ENCODE measurements at regions not wholly inside any gene's neighbourhood (a gene's known extent, or its start where the extent isn't known, plus 50 kb on each side); places are given as distances from the start of the nearest gene placed in this dataset.
A peak's percentile ranks its signal among the peaks of the same experiment; 100 is the strongest.

DNA sequence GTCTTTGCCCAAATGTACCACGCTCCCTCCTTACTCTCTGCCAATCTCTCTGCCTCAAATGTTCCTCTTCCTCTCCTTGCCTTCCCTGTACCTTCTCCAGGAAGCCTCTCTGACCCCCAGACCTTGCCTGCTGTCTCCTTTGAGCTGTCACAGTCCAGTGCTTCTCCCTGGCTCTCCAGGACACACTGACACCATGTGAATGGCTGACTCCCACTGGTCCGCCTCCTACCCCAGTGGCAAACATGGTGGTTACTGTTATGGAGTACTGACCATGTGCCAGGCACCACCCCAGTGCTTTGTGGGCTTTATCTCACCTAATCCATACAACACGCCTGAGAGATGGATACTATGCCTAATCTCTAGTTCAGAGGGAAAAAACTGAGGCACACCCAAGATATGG lies 141.9 kb downstream of the TPRA1 start:
- H3K4me3 ChIP-seq, result no peak overlapping the region
- no peak for DNase-seq (ENCODE audit: low read depth in 1 of 2, low spot score in 1 of 2)
- ATAC-seq, result no peak
- H3K4me2 ChIP-seq, result no peak overlapping the region
- H3K9me3 ChIP-seq, result no peaks in the 10 kb centered on the region
- 36% methylated on average over 3 of the region's 3 CpGs for WGBS (ENCODE audit: missing lambda C conversion rate)
- no peak for FAIRE-seq
- no peaks in the 10 kb centered on the region for H3K4me1 ChIP-seq
- ChIA-PET CTCF (no interaction called here), POLR2A (no interaction called here)
- H3K27ac ChIP-seq, result no peak overlapping the region
- TF ChIP-seq NPAS2 (CRISPR knock-in tag; IDR thresholded peaks at IDR 0.05; ENCODE audit: borderline replicate concordance) (no peak), HDAC2 (IDR thresholded peaks at IDR 0.05) (no peak)
- TF ChIP-seq, protein P1, sequence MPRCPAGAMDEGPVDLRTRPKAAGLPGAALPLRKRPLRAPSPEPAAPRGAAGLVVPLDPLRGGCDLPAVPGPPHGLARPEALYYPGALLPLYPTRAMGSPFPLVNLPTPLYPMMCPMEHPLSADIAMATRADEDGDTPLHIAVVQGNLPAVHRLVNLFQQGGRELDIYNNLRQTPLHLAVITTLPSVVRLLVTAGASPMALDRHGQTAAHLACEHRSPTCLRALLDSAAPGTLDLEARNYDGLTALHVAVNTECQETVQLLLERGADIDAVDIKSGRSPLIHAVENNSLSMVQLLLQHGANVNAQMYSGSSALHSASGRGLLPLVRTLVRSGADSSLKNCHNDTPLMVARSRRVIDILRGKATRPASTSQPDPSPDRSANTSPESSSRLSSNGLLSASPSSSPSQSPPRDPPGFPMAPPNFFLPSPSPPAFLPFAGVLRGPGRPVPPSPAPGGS (IDR thresholded peaks at IDR 0.05), result no peak
- TF ChIP-seq, protein P2, sequence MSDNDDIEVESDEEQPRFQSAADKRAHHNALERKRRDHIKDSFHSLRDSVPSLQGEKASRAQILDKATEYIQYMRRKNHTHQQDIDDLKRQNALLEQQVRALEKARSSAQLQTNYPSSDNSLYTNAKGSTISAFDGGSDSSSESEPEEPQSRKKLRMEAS (IDR thresholded peaks at IDR 0.05), result no peak

DNA sequence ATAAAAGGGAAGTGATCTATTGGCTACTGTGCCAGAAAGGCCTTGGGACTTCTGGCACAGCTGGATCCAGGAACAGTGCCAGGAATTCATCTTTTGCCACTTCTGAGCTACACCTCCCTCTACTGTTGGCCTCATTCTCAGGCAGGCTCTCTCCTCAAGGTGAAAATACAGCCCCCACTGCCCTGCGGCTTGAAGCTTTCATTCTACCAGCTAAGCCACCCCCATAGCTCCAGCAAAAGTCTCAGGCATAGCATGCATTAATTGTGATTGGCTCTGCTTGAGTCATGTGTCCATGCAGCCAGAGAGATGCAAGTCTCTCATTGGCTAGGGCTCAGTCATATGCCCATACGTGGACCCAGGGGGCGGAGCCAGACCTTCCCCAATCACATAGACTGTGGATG lies 142.4 kb downstream of the TPRA1 start:
- ChIA-PET POLR2A (no interaction called here), CTCF (interaction anchor here (1.3 kb wide), 1 partner anchor 768 kb away, joined by 4 read pairs; no protein-coding TSS in a partner anchor)
- no peak overlapping the region for H3K4me2 ChIP-seq
- TF ChIP-seq MYC (IDR thresholded peaks at IDR 0.05; ENCODE audit: borderline replicate concordance, low read length), result no peak
- TF ChIP-seq, protein P3, sequence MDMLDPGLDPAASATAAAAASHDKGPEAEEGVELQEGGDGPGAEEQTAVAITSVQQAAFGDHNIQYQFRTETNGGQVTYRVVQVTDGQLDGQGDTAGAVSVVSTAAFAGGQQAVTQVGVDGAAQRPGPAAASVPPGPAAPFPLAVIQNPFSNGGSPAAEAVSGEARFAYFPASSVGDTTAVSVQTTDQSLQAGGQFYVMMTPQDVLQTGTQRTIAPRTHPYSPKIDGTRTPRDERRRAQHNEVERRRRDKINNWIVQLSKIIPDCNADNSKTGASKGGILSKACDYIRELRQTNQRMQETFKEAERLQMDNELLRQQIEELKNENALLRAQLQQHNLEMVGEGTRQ (IDR thresholded peaks at IDR 0.05), result peak; percentile 69
- TF ChIP-seq, protein P4, sequence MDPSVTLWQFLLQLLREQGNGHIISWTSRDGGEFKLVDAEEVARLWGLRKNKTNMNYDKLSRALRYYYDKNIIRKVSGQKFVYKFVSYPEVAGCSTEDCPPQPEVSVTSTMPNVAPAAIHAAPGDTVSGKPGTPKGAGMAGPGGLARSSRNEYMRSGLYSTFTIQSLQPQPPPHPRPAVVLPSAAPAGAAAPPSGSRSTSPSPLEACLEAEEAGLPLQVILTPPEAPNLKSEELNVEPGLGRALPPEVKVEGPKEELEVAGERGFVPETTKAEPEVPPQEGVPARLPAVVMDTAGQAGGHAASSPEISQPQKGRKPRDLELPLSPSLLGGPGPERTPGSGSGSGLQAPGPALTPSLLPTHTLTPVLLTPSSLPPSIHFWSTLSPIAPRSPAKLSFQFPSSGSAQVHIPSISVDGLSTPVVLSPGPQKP (IDR thresholded peaks at IDR 0.05; ENCODE audit: low read depth, low read length), result no peak
- no peak for TF ChIP-seq HOXA7 (CRISPR knock-in tag; IDR thresholded peaks at IDR 0.05)
- TF ChIP-seq, protein P2 (IDR thresholded peaks at IDR 0.05), result no peak
- no peak for TF ChIP-seq KDM1A (IDR thresholded peaks at IDR 0.05; ENCODE audit: low read depth)
- TF ChIP-seq RAD21 (conservative IDR thresholded peaks at IDR 0.05 in 1 of 2, IDR thresholded peaks at IDR 0.05 in 1 of 2), result no peak
- no peak overlapping the region for H3K27ac ChIP-seq
- ATAC-seq (peak in 1 of 2 experiments; percentile 59; a peak in 3 of 6 replicates), DNase-seq (ENCODE audit: low read depth in 1 of 2, low spot score in 1 of 2) (no peak), FAIRE-seq (no peak)
- no peaks in the 10 kb centered on the region for H3K4me1 ChIP-seq
- 16% methylated on average over 3 of the region's 3 CpGs for WGBS (ENCODE audit: missing lambda C conversion rate)
- H3K4me3 ChIP-seq, result no peak overlapping the region
- H3K9me3 ChIP-seq, result no peaks in the 10 kb centered on the region

DNA sequence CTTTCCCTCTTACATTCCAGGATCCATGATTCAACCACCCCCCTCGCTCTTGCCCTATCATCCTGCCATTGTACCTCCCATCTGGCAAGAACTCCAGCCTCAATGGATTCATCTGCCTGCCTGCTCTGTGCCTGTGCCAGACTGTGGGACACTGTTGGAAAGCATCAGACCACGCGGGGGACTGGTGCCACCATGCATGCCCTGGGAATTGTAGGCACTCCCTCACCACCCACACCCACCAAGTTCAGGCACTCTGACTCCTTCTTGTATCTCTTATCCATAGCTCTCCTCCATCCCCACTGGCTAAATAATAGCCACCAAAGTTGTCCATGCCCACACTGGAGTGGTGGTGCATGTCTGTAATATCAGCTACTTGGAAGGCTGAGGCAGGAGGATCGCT lies 143.8 kb downstream of the TPRA1 start:
- DNase-seq (ENCODE audit: low read depth in 1 of 2, low spot score in 1 of 2) (no peak), ATAC-seq (no peak), FAIRE-seq (no peak)
- TF ChIP-seq HEYL (CRISPR knock-in tag; IDR thresholded peaks at IDR 0.05), result no peak
- TF ChIP-seq SREBF2 (IDR thresholded peaks at IDR 0.05), result no peak
- TF ChIP-seq NR3C1 (IDR thresholded peaks at IDR 0.05), result no peak
- TF ChIP-seq, protein P5, sequence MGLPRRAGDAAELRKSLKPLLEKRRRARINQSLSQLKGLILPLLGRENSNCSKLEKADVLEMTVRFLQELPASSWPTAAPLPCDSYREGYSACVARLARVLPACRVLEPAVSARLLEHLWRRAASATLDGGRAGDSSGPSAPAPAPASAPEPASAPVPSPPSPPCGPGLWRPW (IDR thresholded peaks at IDR 0.05), result no peak
- TF ChIP-seq RARB (CRISPR knock-in tag; IDR thresholded peaks at IDR 0.05), result no peak
- no peak for TF ChIP-seq FOSL2 (IDR thresholded peaks at IDR 0.05)
- no peak for TF ChIP-seq FOSL2 (CRISPR knock-in tag; IDR thresholded peaks at IDR 0.05)
- no peaks in the 10 kb centered on the region for H3K9me3 ChIP-seq
- 12% methylated on average over 4 of the region's 4 CpGs for WGBS (ENCODE audit: missing lambda C conversion rate)
- H3K4me2 ChIP-seq, result no peak overlapping the region
- no peak overlapping the region for H3K27ac ChIP-seq
- H3K4me3 ChIP-seq, result no peak overlapping the region
- POLR2A ChIA-PET, result no interaction called here
- CTCF ChIA-PET, result interaction anchor here (1.0 to 1.6 kb wide), 4 partner anchors 9 to 767 kb away, joined by 3 to 6 read pairs (median 3); partner anchors contain the start of gene PLXNA1
- H3K4me1 ChIP-seq, result no peaks in the 10 kb centered on the region
